GM23338 (cell line): ENCODE measurements at regions not wholly inside any gene's neighbourhood (a gene's known extent, or its start where the extent isn't known, plus 50 kb on each side); places are given as distances from the start of the nearest gene placed in this dataset.

Experiments
- EZH2 ChIP-seq: fragments of 200-600 bp; sonication (generic); IDR thresholded peaks from one replicate; pipeline ENCODE4 v1.8.0; 2017; ENCODE audit warnings: antibody characterized with exemption, mild to moderate bottlenecking, low read depth; ENCODE audit not compliant: unreplicated experiment
- EZH2phosphoT487 ChIP-seq: fragments of 200-600 bp; sonication (generic); IDR thresholded peaks from one replicate; pipeline ENCODE4 v1.8.1; 2018; ENCODE audit warnings: antibody characterized with exemption; ENCODE audit not compliant: unreplicated experiment
- POLR2AphosphoS5 ChIP-seq: IDR thresholded peaks from 2 replicates; pipeline ENCODE4 v1.6.1; 2016; ENCODE audit warnings: antibody characterized with exemption, low read depth
- REST ChIP-seq: IDR thresholded peaks from one replicate; pipeline ENCODE4 v1.6.1; 2018; ENCODE audit warnings: antibody characterized with exemption; ENCODE audit not compliant: unreplicated experiment
- TF ChIP-seq, protein P1 (sequence below), 2 experiments: fragments of 200-600 bp in 1 of 2; sonication (generic) in 1 of 2; conservative IDR thresholded peaks; 2 replicates each; pipeline versions ENCODE4 v1.5.1 to v1.6.1; 2016 to 2017; ENCODE audit warnings: antibody characterized with exemption in 2 of 2, low read depth in 2 of 2, mild to moderate bottlenecking in 2 of 2, moderate library complexity in 1 of 2

DNA sequence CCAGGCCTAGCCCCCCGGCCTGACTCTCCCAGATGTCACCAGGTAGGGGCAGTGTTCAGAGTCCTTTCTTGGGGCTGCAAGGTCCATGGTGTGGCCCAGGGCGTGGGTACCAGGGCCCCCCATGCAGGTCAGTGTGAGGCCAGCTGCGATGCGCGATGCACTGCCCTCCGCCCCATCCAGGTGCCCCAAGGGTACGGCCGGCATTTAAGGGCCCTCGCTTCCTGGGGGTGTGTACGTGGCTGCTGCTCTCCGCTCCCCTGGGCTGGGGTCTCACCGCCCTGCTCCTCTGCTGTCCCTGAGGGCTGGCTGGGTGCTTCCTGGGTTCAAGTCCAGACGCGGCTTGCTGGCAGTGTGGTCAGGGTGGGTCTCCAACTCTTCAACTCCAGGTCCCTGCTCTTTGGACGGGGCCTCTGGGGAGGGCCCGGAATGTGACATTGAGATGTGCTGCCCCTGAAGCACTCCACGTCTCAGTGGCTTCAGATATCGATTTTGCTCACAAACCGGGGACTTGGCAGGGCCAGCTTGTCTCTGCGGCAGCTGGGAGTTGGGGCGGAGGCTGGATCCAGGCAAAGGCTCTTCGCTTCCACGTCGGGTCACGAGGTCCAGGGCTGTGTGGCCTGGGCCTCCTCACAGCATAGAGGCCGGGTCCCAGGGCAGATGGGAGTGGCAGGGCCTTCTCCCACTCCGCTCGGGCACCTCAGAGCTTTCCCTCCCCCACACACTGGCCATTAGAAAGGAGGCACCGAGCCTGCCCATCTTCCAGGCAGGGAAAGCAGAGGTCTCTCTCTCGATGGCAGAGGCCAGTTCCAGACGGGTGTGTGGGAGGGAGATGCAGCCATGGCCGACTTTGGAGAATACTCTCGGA, 93.2 kb downstream of the UNCX start:
- TF ChIP-seq EZH2 = no peak
- TF ChIP-seq, protein P1, sequence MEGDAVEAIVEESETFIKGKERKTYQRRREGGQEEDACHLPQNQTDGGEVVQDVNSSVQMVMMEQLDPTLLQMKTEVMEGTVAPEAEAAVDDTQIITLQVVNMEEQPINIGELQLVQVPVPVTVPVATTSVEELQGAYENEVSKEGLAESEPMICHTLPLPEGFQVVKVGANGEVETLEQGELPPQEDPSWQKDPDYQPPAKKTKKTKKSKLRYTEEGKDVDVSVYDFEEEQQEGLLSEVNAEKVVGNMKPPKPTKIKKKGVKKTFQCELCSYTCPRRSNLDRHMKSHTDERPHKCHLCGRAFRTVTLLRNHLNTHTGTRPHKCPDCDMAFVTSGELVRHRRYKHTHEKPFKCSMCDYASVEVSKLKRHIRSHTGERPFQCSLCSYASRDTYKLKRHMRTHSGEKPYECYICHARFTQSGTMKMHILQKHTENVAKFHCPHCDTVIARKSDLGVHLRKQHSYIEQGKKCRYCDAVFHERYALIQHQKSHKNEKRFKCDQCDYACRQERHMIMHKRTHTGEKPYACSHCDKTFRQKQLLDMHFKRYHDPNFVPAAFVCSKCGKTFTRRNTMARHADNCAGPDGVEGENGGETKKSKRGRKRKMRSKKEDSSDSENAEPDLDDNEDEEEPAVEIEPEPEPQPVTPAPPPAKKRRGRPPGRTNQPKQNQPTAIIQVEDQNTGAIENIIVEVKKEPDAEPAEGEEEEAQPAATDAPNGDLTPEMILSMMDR (conservative IDR thresholded peaks at IDR 0.05; ENCODE audit: low read depth in 2 of 2) = no peak
- TF ChIP-seq EZH2phosphoT487 = no peak
- TF ChIP-seq REST = no peak
- TF ChIP-seq POLR2AphosphoS5 = no peak
